GM12865 (cell line): ENCODE measurements at regions not wholly inside any gene's neighbourhood (a gene's known extent, or its start where the extent isn't known, plus 50 kb on each side); places are given as distances from the start of the nearest gene placed in this dataset.

Experiments
- DNase-seq: peaks from one replicate; pipeline ENCODE4 v3.0.0; 2010; ENCODE audit warnings: low read depth
- H3K4me3 ChIP-seq: 2 replicates; pipeline ENCODE4 v1.5.1; 2011; ENCODE audit warnings: mild to moderate bottlenecking, low read depth, low read length, control low read depth
- CTCF ChIP-seq: IDR thresholded peaks from 2 replicates; pipeline ENCODE4 v1.5.1; 2011; ENCODE audit warnings: low read length, control low read depth, low read depth, inconsistent platforms; ENCODE audit not compliant: insufficient read depth; ENCODE audit errors: missing control alignments

GRCh38 chr3:28139288-28139687, 102.1 kb upstream of the CMC1 start:
- no peak for TF ChIP-seq CTCF
- no peak for DNase-seq
- H3K4me3 ChIP-seq, result no peak overlapping the region

GRCh38 chr3:28139967-28140634, 101.3 kb upstream of the CMC1 start:
- no peak for TF ChIP-seq CTCF
- no peak for DNase-seq
- no peak overlapping the region for H3K4me3 ChIP-seq

- no peak overlapping the region for H3K4me3 ChIP-seq
- TF ChIP-seq CTCF, result no peak
- no peak for DNase-seq
Measured at GRCh38 chr3:28140664-28141063, 100.8 kb upstream of the CMC1 start.

GRCh38 chr3:28149960-28150359, 91.5 kb upstream of the CMC1 start:
- no peak for DNase-seq
- no peak overlapping the region for H3K4me3 ChIP-seq
- TF ChIP-seq CTCF, result no peak

GRCh38 chr3:28150465-28151206, 90.8 kb upstream of the CMC1 start:
- no peak for TF ChIP-seq CTCF
- DNase-seq, result no peak
- no peak overlapping the region for H3K4me3 ChIP-seq

- H3K4me3 ChIP-seq, result no peak overlapping the region
- TF ChIP-seq CTCF, result no peak
- DNase-seq, result no peak
Measured at GRCh38 chr3:28151207-28151550, 90.2 kb upstream of the CMC1 start.
